H1 (cell line): ENCODE measurements at regions not wholly inside any gene's neighbourhood (a gene's known extent, or its start where the extent isn't known, plus 50 kb on each side); places are given as distances from the start of the nearest gene placed in this dataset.

Experiments
- EZH2 ChIP-seq: fragments of 200-600 bp; sonication (generic); IDR thresholded peaks from 2 replicates; pipeline ENCODE4 v1.7.1; 2012; ENCODE audit warnings: low read depth, mild to moderate bottlenecking, moderate library complexity, low read length, inconsistent platforms; ENCODE audit not compliant: severe bottlenecking
- GABPA ChIP-seq: IDR thresholded peaks from 2 replicates; pipeline ENCODE4 v1.6.1; 2011; ENCODE audit warnings: mild to moderate bottlenecking, low read length, moderate library complexity, borderline replicate concordance; ENCODE audit not compliant: insufficient read depth
- POLR2AphosphoS5 ChIP-seq: IDR thresholded peaks from 2 replicates; pipeline ENCODE4 v1.6.1; 2011; ENCODE audit warnings: low read depth, low read length
- TAF1 ChIP-seq: IDR thresholded peaks from 2 replicates; pipeline ENCODE4 v1.6.1; 2011; ENCODE audit warnings: mild to moderate bottlenecking, low read depth, low read length
- TF ChIP-seq, protein P1 (sequence below), 3 experiments: IDR thresholded peaks; 1 replicate in 2 of 3; 2 replicates in 1 of 3; pipeline versions ENCODE4 v1.5.1 to v1.6.1; 2011; ENCODE audit warnings: low read length in 3 of 3, mild to moderate bottlenecking in 3 of 3, inconsistent platforms in 2 of 3, low read depth in 1 of 3, moderate library complexity in 1 of 3; ENCODE audit not compliant: insufficient read depth in 1 of 3; ENCODE audit errors: control extremely low read depth in 1 of 3

DNA sequence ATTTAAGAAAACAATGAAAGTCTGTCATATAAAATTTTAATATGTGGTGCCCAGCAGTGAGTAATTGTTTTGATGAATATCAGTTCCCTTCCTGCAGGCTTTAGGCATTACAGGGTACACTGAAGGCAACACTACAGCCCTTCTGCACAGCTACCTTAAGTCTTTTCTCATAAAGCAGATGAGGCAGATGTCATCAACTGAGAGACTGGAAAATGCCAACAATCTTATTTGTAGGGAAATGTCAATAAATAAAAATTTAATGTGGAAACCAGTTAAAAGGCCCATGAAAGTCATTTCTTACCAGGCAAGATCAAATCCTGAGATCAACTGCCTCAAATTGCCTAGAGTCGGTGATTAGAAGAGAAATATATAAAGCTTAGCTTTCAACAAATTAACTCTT lies 193.4 kb upstream of the NWD2 start:
- TF ChIP-seq EZH2 (no peak), GABPA (no peak), POLR2AphosphoS5 (no peak), TAF1 (no peak)
- TF ChIP-seq, protein P1, sequence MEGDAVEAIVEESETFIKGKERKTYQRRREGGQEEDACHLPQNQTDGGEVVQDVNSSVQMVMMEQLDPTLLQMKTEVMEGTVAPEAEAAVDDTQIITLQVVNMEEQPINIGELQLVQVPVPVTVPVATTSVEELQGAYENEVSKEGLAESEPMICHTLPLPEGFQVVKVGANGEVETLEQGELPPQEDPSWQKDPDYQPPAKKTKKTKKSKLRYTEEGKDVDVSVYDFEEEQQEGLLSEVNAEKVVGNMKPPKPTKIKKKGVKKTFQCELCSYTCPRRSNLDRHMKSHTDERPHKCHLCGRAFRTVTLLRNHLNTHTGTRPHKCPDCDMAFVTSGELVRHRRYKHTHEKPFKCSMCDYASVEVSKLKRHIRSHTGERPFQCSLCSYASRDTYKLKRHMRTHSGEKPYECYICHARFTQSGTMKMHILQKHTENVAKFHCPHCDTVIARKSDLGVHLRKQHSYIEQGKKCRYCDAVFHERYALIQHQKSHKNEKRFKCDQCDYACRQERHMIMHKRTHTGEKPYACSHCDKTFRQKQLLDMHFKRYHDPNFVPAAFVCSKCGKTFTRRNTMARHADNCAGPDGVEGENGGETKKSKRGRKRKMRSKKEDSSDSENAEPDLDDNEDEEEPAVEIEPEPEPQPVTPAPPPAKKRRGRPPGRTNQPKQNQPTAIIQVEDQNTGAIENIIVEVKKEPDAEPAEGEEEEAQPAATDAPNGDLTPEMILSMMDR (IDR thresholded peaks at IDR 0.05; ENCODE audit: control extremely low read depth in 1 of 3, insufficient read depth in 1 of 3, low read depth in 1 of 3, low read length in 3 of 3): no peak
